ENCODE measurements at regions not wholly inside any gene's neighbourhood (a gene's known extent, or its start where the extent isn't known, plus 50 kb on each side); places are given as distances from the start of the nearest gene placed in this dataset.
"Not testable (repeated sequence)": the region's sequence is repeated elsewhere in the genome, so short reads cannot be mapped to it uniquely, and the experiment has no call there.

DNA sequence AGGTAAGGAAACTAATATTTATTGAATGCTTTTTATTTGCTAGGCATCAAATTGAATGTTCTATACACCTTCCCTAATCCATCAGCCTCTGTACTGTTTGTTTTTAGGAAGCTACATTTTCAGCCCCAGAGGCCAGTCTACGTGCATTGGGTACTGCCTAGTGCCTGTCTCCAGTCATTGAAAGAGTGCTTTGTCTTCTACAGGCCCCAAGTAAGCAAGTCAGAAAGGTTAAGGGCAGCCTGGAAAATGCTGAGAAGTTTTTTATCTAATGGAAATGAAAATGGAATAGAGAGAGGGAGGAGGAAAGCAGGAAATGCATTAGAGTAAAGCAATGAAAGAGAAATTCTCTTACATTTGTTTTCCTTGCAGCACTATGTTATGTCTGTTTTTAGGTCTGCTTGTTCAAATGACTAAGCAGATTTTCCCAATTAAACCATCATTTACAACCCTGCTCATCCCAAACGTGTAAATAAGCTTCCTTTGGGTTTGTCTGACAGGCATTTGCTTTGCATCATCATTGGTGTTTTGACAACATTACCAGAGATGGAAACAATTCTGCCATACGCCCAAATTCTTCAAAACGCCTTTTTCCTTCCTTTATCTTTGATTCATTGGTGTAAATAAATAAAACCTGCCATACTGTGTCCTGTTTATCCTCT lies 116.0 kb upstream of the GOT2 start:
- in situ Hi-C loops (cut with MboI; ENCODE audit: low sequenced_read_pairs in 4 of 4) = no loop called here
- no peaks in the 10 kb centered on the region for H3K4me1 ChIP-seq
- intact Hi-C loops (cut with DNase I; ENCODE audit: low total_unique reads) = no loop called here
- ATAC-seq (no peak), DNase-seq (no peak)
- no peak overlapping the region for H3K27ac ChIP-seq
- H3K9me3 ChIP-seq = no peaks in the 10 kb centered on the region
- H3K27me3 ChIP-seq = no peaks in the 10 kb centered on the region
- H3K36me3 ChIP-seq = no peaks in the 10 kb centered on the region
- no peak overlapping the region for H3K4me3 ChIP-seq
- TF ChIP-seq, protein P1, sequence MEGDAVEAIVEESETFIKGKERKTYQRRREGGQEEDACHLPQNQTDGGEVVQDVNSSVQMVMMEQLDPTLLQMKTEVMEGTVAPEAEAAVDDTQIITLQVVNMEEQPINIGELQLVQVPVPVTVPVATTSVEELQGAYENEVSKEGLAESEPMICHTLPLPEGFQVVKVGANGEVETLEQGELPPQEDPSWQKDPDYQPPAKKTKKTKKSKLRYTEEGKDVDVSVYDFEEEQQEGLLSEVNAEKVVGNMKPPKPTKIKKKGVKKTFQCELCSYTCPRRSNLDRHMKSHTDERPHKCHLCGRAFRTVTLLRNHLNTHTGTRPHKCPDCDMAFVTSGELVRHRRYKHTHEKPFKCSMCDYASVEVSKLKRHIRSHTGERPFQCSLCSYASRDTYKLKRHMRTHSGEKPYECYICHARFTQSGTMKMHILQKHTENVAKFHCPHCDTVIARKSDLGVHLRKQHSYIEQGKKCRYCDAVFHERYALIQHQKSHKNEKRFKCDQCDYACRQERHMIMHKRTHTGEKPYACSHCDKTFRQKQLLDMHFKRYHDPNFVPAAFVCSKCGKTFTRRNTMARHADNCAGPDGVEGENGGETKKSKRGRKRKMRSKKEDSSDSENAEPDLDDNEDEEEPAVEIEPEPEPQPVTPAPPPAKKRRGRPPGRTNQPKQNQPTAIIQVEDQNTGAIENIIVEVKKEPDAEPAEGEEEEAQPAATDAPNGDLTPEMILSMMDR (IDR thresholded peaks at IDR 0.05 in 4 of 5, conservative IDR thresholded peaks at IDR 0.05 in 1 of 5) = no peak
- no peak for TF ChIP-seq POLR2A (IDR thresholded peaks at IDR 0.05)

DNA sequence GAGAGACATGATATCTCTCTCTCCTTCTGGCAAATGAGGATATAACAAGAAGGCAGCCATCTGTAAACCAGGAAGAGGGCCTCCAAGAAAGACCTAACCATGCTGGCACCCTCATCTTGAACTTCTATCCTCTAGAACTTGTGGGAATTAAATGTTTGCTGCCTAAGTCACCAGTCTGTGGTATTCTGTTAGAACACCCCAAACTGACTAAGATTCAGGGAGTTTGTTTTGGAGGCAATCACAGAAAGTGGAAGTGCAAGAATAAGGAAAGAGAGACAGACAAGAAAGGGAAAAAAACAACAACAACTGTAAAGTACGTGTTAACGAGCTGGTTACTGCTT lies 114.5 kb upstream of the GOT2 start:
- Histone ChIP-seq H3K36me3 (no peaks in the 10 kb centered on the region), H3K9me3 (no peaks in the 10 kb centered on the region), H3K4me1 (no peaks in the 10 kb centered on the region), H3K27me3 (no peaks in the 10 kb centered on the region), H3K4me3 (no peak overlapping the region), H3K27ac (no peak overlapping the region)
- ATAC-seq (no peak), DNase-seq (no peak)
- TF ChIP-seq POLR2A (IDR thresholded peaks at IDR 0.05) = no peak
- TF ChIP-seq, protein P1 (IDR thresholded peaks at IDR 0.05 in 4 of 5, conservative IDR thresholded peaks at IDR 0.05 in 1 of 5) = no peak
- intact Hi-C loops (cut with DNase I; ENCODE audit: low total_unique reads) = no loop called here
- in situ Hi-C loops (cut with MboI; ENCODE audit: low sequenced_read_pairs in 4 of 4) = no loop called here

GRCh38 chr16:58847902-58848661 lies 114.0 kb upstream of the GOT2 start:
- TF ChIP-seq, protein P1 (IDR thresholded peaks at IDR 0.05 in 4 of 5, conservative IDR thresholded peaks at IDR 0.05 in 1 of 5) = no peak
- TF ChIP-seq POLR2A (IDR thresholded peaks at IDR 0.05) = no peak
- no peaks in the 10 kb centered on the region for H3K4me1 ChIP-seq
- no peaks in the 10 kb centered on the region for H3K36me3 ChIP-seq
- no peaks in the 10 kb centered on the region for H3K9me3 ChIP-seq
- in situ Hi-C loops (cut with MboI; ENCODE audit: low sequenced_read_pairs in 4 of 4) = no loop called here
- ATAC-seq (no peak), DNase-seq (no peak)
- intact Hi-C loops (cut with DNase I; ENCODE audit: low total_unique reads) = no loop called here
- no peaks in the 10 kb centered on the region for H3K27me3 ChIP-seq
- H3K4me3 ChIP-seq = no peak overlapping the region
- H3K27ac ChIP-seq = no peak overlapping the region

DNA sequence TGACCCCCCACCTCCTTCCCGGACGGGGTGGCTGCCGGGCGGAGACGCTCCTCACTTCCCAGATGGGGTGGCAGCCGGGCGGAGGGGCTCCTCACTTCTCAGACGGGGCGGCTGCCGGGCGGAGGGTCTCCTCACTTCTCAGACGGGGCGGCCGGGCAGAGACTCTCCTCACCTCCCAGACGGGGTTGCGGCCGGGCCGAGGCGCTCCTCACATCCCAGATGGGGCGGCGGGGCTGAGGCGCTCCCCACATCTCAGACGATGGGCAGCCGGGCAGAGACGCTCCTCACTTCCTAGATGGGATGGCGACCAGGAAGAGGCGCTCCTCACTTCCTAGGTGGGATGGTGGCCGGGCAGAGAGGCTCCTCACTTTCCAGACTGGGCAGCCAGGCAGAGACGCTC lies 112.1 kb upstream of the GOT2 start:
- H3K27me3 ChIP-seq; H3K27ac ChIP-seq; H3K4me1 ChIP-seq; ATAC-seq; H3K4me3 ChIP-seq; H3K36me3 ChIP-seq; intact Hi-C loops (cut with DNase I; ENCODE audit: low total_unique reads); DNase-seq; H3K9me3 ChIP-seq; in situ Hi-C loops (cut with MboI; ENCODE audit: low sequenced_read_pairs in 4 of 4): not testable (repeated sequence)

GRCh38 chr16:58843675-58844074 lies 109.6 kb upstream of the GOT2 start:
- TF ChIP-seq, protein P1 (IDR thresholded peaks at IDR 0.05 in 4 of 5, conservative IDR thresholded peaks at IDR 0.05 in 1 of 5) = no peak
- TF ChIP-seq POLR2A (IDR thresholded peaks at IDR 0.05) = no peak
- DNase-seq (no peak), ATAC-seq (no peak)
- H3K9me3 ChIP-seq = no peaks in the 10 kb centered on the region
- H3K4me1 ChIP-seq = no peaks in the 10 kb centered on the region
- H3K36me3 ChIP-seq = no peaks in the 10 kb centered on the region
- in situ Hi-C loops (cut with MboI; ENCODE audit: low sequenced_read_pairs in 4 of 4) (no loop called here), intact Hi-C loops (cut with DNase I; ENCODE audit: low total_unique reads) (no loop called here)
- no peaks in the 10 kb centered on the region for H3K27me3 ChIP-seq
- H3K27ac ChIP-seq = no peak overlapping the region
- no peak overlapping the region for H3K4me3 ChIP-seq
